ENCODE measurements at regions not wholly inside any gene's neighbourhood (a gene's known extent, or its start where the extent isn't known, plus 50 kb on each side); places are given as distances from the start of the nearest gene placed in this dataset.

GRCh38 chr1:222926566-222926965 lies 111.7 kb downstream of the DISP1 start:
- TF ChIP-seq CTCF (conservative IDR thresholded peaks at IDR 0.05; ENCODE audit: low read depth, low read length) (no peak), EZH2 (IDR thresholded peaks at IDR 0.05; ENCODE audit: low read length, unreplicated experiment) (no peak)

Data from PC-3 (cell line).